NCI-H1048 (cell line): ENCODE measurements at regions not wholly inside any gene's neighbourhood (a gene's known extent, or its start where the extent isn't known, plus 50 kb on each side); places are given as distances from the start of the nearest gene placed in this dataset.

Source experiments
- DNase-seq: peaks from one replicate; lab custom pipeline; 2025; lab: John Stamatoyannopoulos, UW

- DNase-seq: no peak
Measured at GRCh38 chr20:17816804-17817587, 117.2 kb downstream of the BANF2 start.

GRCh38 chr20:17811628-17811965 lies 111.8 kb downstream of the BANF2 start:
- no peak for DNase-seq

- DNase-seq: no peak
Measured at GRCh38 chr20:17810847-17811627, 111.3 kb downstream of the BANF2 start.

GRCh38 chr20:17810062-17810631 lies 110.4 kb downstream of the BANF2 start:
- no peak for DNase-seq

GRCh38 chr20:17809362-17810061 lies 109.7 kb downstream of the BANF2 start:
- no peak for DNase-seq

- DNase-seq: no peak
Measured at GRCh38 chr20:17808782-17809181, 109.0 kb downstream of the BANF2 start.

- DNase-seq: no peak
Measured at GRCh38 chr20:17808357-17808756, 108.6 kb downstream of the BANF2 start.

- DNase-seq: no peak
Measured at GRCh38 chr20:17807651-17808050, 107.9 kb downstream of the BANF2 start.

GRCh38 chr20:17806739-17807441 lies 107.1 kb downstream of the BANF2 start:
- DNase-seq: no peak

- DNase-seq: no peak
Measured at GRCh38 chr20:17806107-17806506, 106.3 kb downstream of the BANF2 start.

- no peak for DNase-seq
Measured at GRCh38 chr20:17803765-17804164, 104.0 kb downstream of the BANF2 start.

- DNase-seq: no peak
Measured at GRCh38 chr20:17799575-17800227, 99.9 kb downstream of the BANF2 start.

- no peak for DNase-seq
Measured at GRCh38 chr20:17798601-17799000, 98.8 kb downstream of the BANF2 start.

GRCh38 chr20:17797579-17797978 lies 97.8 kb downstream of the BANF2 start:
- no peak for DNase-seq

GRCh38 chr20:17797161-17797560 lies 97.4 kb downstream of the BANF2 start:
- DNase-seq: no peak

- DNase-seq: no peak
Measured at GRCh38 chr20:17796091-17796563, 96.4 kb downstream of the BANF2 start.

GRCh38 chr20:17795501-17796071 lies 95.8 kb downstream of the BANF2 start:
- DNase-seq: no peak

- no peak for DNase-seq
Measured at GRCh38 chr20:17795003-17795402, 95.2 kb downstream of the BANF2 start.

GRCh38 chr20:17794400-17794799 lies 94.6 kb downstream of the BANF2 start:
- DNase-seq: no peak

- DNase-seq: no peak
Measured at GRCh38 chr20:17793986-17794385, 94.2 kb downstream of the BANF2 start.

- no peak for DNase-seq
Measured at GRCh38 chr20:17790296-17790695, 90.5 kb downstream of the BANF2 start.
